GM23248 (cell line): ENCODE measurements at regions not wholly inside any gene's neighbourhood (a gene's known extent, or its start where the extent isn't known, plus 50 kb on each side); places are given as distances from the start of the nearest gene placed in this dataset.

ENCODE experiments used
- DNase-seq: peaks from one replicate; pipeline ENCODE4 v3.0.0-alpha.2; 2015
- H2AFZ ChIP-seq: fragments of 200-600 bp; sonication (generic); 2 replicates; pipeline ENCODE4 v1.6.1; 2016; ENCODE audit warnings: antibody characterized with exemption
- H3F3A ChIP-seq: fragments of 200-600 bp; sonication (generic); 2 replicates; pipeline ENCODE4 v1.6.1; 2016; ENCODE audit warnings: mild to moderate bottlenecking, antibody characterized with exemption, mixed run types; ENCODE audit not compliant: insufficient read depth
- H3K27ac ChIP-seq: fragments of 200-600 bp; sonication (generic); 2 replicates; pipeline ENCODE4 v1.5.1; 2016; ENCODE audit warnings: mild to moderate bottlenecking
- H3K27me3 ChIP-seq: fragments of 200-600 bp; sonication (generic); replicated peaks from 2 replicates; pipeline ENCODE4 v1.6.1; 2016; ENCODE audit warnings: mild to moderate bottlenecking; ENCODE audit not compliant: insufficient read depth
- H3K36me3 ChIP-seq: fragments of 200-600 bp; sonication (generic); 2 replicates; pipeline ENCODE4 v1.6.1; 2016; ENCODE audit warnings: low read depth, mild to moderate bottlenecking
- H3K4me1 ChIP-seq: fragments of 200-600 bp; sonication (generic); 2 replicates; pipeline ENCODE4 v1.6.1; 2016; ENCODE audit warnings: mild to moderate bottlenecking; ENCODE audit not compliant: insufficient read depth
- H3K4me2 ChIP-seq: fragments of 200-600 bp; sonication (generic); one replicate; pipeline ENCODE4 v1.6.1; 2016; ENCODE audit warnings: mild to moderate bottlenecking; ENCODE audit not compliant: unreplicated experiment
- H3K4me3 ChIP-seq: fragments of 200-600 bp; sonication (generic); 2 replicates; pipeline ENCODE4 v1.5.1; 2016; ENCODE audit warnings: mild to moderate bottlenecking
- H3K79me2 ChIP-seq: fragments of 200-600 bp; sonication (generic); 2 replicates; pipeline ENCODE4 v1.6.1; 2016; ENCODE audit warnings: mild to moderate bottlenecking; ENCODE audit not compliant: insufficient read depth
- H3K9ac ChIP-seq: fragments of 200-600 bp; sonication (generic); 2 replicates; pipeline ENCODE4 v1.6.1; 2016; ENCODE audit warnings: mild to moderate bottlenecking
- H3K9me2 ChIP-seq: fragments of 200-600 bp; sonication (generic); 2 replicates; pipeline ENCODE4 v1.6.1; 2016; ENCODE audit warnings: mixed run types, mild to moderate bottlenecking, moderate library complexity; ENCODE audit not compliant: insufficient read depth
- H3K9me3 ChIP-seq: fragments of 200-600 bp; sonication (generic); one replicate; pipeline ENCODE4 v1.6.1; 2017; ENCODE audit warnings: low read depth
- H4K20me1 ChIP-seq: fragments of 200-600 bp; sonication (generic); 2 replicates; pipeline ENCODE4 v1.6.0; 2016; ENCODE audit not compliant: insufficient read depth
- EZH2 ChIP-seq: fragments of 200-600 bp; sonication (generic); IDR thresholded peaks from 2 replicates; pipeline ENCODE4 v1.6.1; 2018; ENCODE audit warnings: antibody characterized with exemption, mild to moderate bottlenecking; ENCODE audit not compliant: insufficient read depth, poor library complexity, severe bottlenecking
- EZH2phosphoT487 ChIP-seq: fragments of 200-600 bp; sonication (generic); IDR thresholded peaks from 2 replicates; pipeline ENCODE4 v1.6.1; 2018; ENCODE audit warnings: antibody characterized with exemption, moderate library complexity, mild to moderate bottlenecking, low read depth; ENCODE audit not compliant: insufficient read depth
- WGBS, 2 experiments: methylation state at CpG; one replicate each; pipeline ENCODE4 v1.1.6; 2015 to 2017; ENCODE audit warnings: low lambda C conversion rate in 2 of 2, low coverage in 1 of 2; ENCODE audit errors: missing lambda C conversion rate in 2 of 2; 5-methylcytosine and 5-hydroxymethylcytosine counted together
- in situ Hi-C: fragments of 300-500 bp; cut with MboI; formaldehyde crosslinking; loops from 2 replicates; pipeline ENCODE4 v1.15.0; 2020

DNA sequence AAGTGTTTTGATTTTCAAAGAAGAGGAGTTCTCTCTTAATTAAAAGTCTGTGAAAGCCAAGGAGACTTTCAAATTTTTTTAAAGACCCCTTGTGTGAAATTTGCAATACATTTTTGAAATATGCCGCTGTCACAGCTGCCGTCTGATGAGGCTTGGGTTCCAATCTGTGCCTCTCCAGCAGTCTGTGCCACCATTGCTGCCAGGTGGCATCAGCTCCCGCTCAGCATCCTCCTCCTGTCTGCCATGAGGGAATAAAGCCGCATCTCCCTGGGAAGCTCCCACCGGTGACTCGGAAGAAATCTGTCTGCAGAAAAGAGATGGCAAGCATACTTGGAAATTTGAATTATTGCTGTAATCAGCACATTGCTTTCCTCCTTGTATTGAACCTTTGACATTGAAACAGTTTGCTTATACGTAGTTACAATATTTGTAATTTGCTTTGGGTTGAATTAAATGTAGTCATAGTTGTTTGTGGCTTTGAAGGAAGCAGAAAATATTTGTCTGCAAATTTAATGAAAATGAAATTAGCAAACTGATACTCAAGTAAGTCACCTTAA, 145.7 kb upstream of the SNX2 start:
- no peak for DNase-seq
- no peaks in the 10 kb centered on the region for H3F3A ChIP-seq
- no peaks in the 10 kb centered on the region for H3K9me3 ChIP-seq
- H3K27me3 ChIP-seq, result no peaks in the 10 kb centered on the region
- H3K9me2 ChIP-seq, result no peaks in the 10 kb centered on the region
- no peaks in the 10 kb centered on the region for H3K79me2 ChIP-seq
- no peaks in the 10 kb centered on the region for H3K36me3 ChIP-seq
- H3K9ac ChIP-seq, result no peak overlapping the region
- no peak overlapping the region for H3K4me3 ChIP-seq
- no peaks in the 10 kb centered on the region for H3K4me1 ChIP-seq
- in situ Hi-C loops, result no loop called here
- WGBS, 2 experiments, result 62 to 64% methylated on average over 7 of the region's 7 CpGs
- no peaks in the 10 kb centered on the region for H4K20me1 ChIP-seq
- H2AFZ ChIP-seq, result no peak overlapping the region
- no peak for TF ChIP-seq EZH2phosphoT487
- TF ChIP-seq EZH2, result no peak
- no peak overlapping the region for H3K27ac ChIP-seq
- H3K4me2 ChIP-seq, result no peak overlapping the region

DNA sequence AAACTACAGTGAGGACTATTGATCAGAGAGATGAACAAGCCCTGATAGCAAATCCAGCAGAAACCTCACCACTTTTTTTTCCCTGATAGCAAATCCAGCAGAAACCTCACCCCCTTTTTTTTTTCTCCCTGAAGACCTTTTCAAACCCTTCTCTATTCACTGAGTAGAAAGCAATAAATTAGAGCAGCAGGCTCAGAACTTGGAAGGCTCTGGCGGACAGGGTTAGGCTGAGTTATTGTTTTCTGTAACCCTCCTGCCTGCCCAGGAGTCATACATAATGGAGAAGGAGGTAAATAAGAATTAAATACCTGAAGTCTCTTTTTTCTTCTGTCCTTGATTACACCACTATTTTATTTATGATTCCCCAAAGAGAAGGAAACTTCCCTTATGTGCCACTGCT, 136.3 kb upstream of the SNX2 start:
- 48 to 68% methylated on average over 1 of the region's 1 CpG for WGBS, 2 experiments
- Histone ChIP-seq H3K27me3 (no peaks in the 10 kb centered on the region), H3K27ac (no peak overlapping the region)

DNA sequence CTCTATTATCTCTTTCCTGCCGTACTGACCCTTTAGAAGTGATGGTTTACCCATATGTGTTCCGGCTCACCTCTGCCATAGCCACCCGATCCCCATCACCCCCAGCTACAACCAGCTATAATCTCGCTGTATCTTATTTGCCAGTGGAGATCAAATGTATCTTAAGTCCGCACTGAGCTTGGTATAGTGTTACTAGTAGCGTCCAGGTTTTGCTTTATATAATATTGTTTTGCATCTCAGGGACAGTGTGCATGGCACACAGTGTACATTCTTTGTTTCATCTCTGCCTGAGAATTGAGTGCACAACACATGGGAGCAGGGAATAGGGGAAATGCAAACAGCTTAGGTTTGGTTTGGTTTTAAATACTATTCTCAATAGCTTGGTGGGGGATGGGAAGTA, 135.8 kb upstream of the SNX2 start:
- H3K27ac ChIP-seq, result no peak overlapping the region
- H4K20me1 ChIP-seq, result no peaks in the 10 kb centered on the region
- H3K27me3 ChIP-seq, result no peaks in the 10 kb centered on the region
- whole genome bisulfite sequencing, 2 experiments, result 62 to 66% methylated on average over 6 of the region's 6 CpGs
- TF ChIP-seq EZH2phosphoT487 (no peak), EZH2 (no peak)
- no peaks in the 10 kb centered on the region for H3K9me3 ChIP-seq
- no peak overlapping the region for H3K9ac ChIP-seq
- H3K4me3 ChIP-seq, result no peak overlapping the region
- H2AFZ ChIP-seq, result no peak overlapping the region
- no peak for DNase-seq
- no peak overlapping the region for H3K4me2 ChIP-seq
- no peaks in the 10 kb centered on the region for H3K4me1 ChIP-seq
- H3K79me2 ChIP-seq, result no peaks in the 10 kb centered on the region
- H3K9me2 ChIP-seq, result no peaks in the 10 kb centered on the region
- H3F3A ChIP-seq, result no peaks in the 10 kb centered on the region
- in situ Hi-C loops, result no loop called here
- no peaks in the 10 kb centered on the region for H3K36me3 ChIP-seq

More for the DNA sequence above, 136.3 kb upstream of the SNX2 start:
- Histone ChIP-seq H3F3A (no peaks in the 10 kb centered on the region), H3K9me3 (no peaks in the 10 kb centered on the region), H3K4me3 (no peak overlapping the region), H3K79me2 (no peaks in the 10 kb centered on the region), H3K9ac (no peak overlapping the region), H3K9me2 (no peaks in the 10 kb centered on the region), H3K4me1 (no peaks in the 10 kb centered on the region), H4K20me1 (no peaks in the 10 kb centered on the region), H3K36me3 (no peaks in the 10 kb centered on the region), H2AFZ (no peak overlapping the region), H3K4me2 (no peak overlapping the region)
- TF ChIP-seq EZH2, result no peak
- no peak for TF ChIP-seq EZH2phosphoT487
- in situ Hi-C loops, result no loop called here
- DNase-seq, result no peak

DNA sequence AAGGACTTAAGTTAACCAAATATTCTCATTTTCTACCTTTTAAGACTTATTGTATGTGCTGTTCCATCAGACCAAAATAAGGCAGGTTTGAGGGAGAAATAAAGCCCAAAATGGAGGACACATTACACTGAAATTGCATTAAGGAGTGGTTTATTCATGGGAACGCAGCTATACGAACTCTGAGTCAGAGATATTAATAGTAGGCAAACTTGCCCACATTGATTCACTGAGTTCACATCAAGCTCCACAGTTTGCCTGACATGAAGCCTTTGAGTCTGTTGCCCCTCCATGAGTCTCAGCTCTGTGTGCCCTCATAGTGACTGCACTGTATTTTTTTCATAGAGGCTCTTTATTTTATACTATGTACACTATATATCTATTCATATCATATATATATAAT, 135.0 kb upstream of the SNX2 start:
- 73 to 82% methylated on average over 2 of the region's 2 CpGs for WGBS, 2 experiments
- no peak overlapping the region for H3K4me3 ChIP-seq
- no peak overlapping the region for H2AFZ ChIP-seq
- H3K9me3 ChIP-seq, result no peaks in the 10 kb centered on the region
- no peak for DNase-seq
- H3K9me2 ChIP-seq, result no peaks in the 10 kb centered on the region
- H3F3A ChIP-seq, result no peaks in the 10 kb centered on the region
- H3K27me3 ChIP-seq, result no peaks in the 10 kb centered on the region
- TF ChIP-seq EZH2, result no peak
- no peak for TF ChIP-seq EZH2phosphoT487
- no peaks in the 10 kb centered on the region for H3K36me3 ChIP-seq
- H3K79me2 ChIP-seq, result no peaks in the 10 kb centered on the region
- H4K20me1 ChIP-seq, result no peaks in the 10 kb centered on the region
- no peak overlapping the region for H3K4me2 ChIP-seq
- no peak overlapping the region for H3K9ac ChIP-seq
- no peak overlapping the region for H3K27ac ChIP-seq
- in situ Hi-C loops, result no loop called here
- H3K4me1 ChIP-seq, result no peaks in the 10 kb centered on the region

DNA sequence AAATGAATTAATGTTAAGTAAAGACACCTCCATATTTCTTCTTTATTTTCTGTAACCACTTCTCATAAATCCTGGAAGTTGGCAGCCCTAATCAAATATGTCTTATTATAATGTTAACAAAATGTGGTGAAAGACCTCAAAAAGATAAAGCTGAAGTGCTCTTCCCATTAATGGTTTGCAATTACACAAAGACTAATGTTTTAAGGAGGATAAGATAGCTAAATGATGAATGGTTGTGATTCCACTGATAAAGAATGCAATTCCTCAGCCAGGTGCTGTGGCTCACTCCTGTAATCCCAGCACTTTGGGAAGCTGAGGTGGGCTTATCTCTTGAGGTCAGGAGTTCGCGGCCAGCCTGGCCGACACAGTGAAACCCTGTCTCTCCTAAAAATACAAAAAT, 125.8 kb upstream of the SNX2 start:
- TF ChIP-seq EZH2 (no peak), EZH2phosphoT487 (no peak)
- no peak for DNase-seq
- Histone ChIP-seq H3K36me3 (no peaks in the 10 kb centered on the region), H3F3A (no peaks in the 10 kb centered on the region), H3K4me1 (no peaks in the 10 kb centered on the region), H4K20me1 (no peaks in the 10 kb centered on the region), H3K27ac (no peak overlapping the region), H3K27me3 (no peaks in the 10 kb centered on the region), H3K9me3 (no peaks in the 10 kb centered on the region), H3K4me2 (no peak overlapping the region), H3K9ac (no peak overlapping the region), H2AFZ (no peak overlapping the region), H3K9me2 (no peaks in the 10 kb centered on the region), H3K4me3 (no peak overlapping the region), H3K79me2 (no peaks in the 10 kb centered on the region)
- WGBS, 2 experiments, result 77 to 97% methylated on average over 3 of the region's 3 CpGs
- in situ Hi-C loops, result no loop called here
